Tongue (tissue), 1 donor: ENCODE measurements at regions not wholly inside any gene's neighbourhood (a gene's known extent, or its start where the extent isn't known, plus 50 kb on each side); places are given as distances from the start of the nearest gene placed in this dataset.
"Not testable (repeated sequence)": the region's sequence is repeated elsewhere in the genome, so short reads cannot be mapped to it uniquely, and the experiment has no call there.

Experiments
- DNase-seq: peaks from one replicate; pipeline ENCODE4 v3.0.0-alpha.2; 2015

GRCh38 chr14:82836256-82836950, 1302.8 kb upstream of the SEL1L start:
- no peak for DNase-seq

- DNase-seq = no peak
These were observed 1304.0 kb upstream of the SEL1L start for GRCh38 chr14:82837611-82838140.

- DNase-seq = no peak
These were observed 1316.9 kb upstream of the SEL1L start for GRCh38 chr14:82850576-82850975.

DNA sequence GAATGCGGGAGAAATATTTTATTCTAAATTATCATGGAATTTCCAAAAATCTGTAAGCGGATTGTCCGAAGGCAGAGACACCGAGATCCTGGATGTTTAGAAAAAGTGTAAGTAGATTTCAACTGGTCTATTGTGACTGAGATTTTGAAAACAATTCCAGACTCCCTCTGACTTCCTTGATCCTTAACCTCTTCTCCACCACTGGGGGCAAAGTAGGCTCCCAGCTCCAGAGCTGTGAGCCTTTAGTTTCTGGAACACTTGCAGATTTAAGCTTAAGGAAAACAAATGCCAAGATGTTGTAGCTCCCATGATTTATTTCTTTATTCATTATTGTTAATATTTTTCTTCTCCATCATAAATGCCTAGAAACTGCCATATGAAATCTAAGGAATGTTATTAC, 1320.5 kb upstream of the SEL1L start:
- no peak for DNase-seq

DNA sequence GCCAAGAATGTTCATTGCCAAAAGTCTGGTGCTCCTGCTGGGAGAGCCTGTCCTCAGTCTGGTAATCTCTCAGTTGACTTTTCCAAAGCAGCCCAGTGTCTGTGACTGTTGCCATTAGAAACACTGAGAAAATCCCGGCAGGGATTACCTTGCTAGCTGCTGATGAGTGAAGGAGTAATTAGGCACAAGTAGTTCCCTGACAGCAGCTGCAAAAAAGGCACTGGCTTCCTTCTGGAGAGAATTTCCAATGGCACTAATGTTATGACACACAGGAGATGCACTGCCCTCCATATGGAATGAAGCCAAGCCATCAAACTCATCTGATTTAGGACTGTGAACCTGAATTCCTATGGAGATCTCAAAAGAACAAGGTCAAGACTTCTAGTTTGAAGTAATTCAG, 1321.2 kb upstream of the SEL1L start:
- DNase-seq = peak; percentile 63

- peak; percentile 63 for DNase-seq
These were observed 1322.3 kb upstream of the SEL1L start for GRCh38 chr14:82855912-82856391.

- DNase-seq = no peak
These were observed 1327.7 kb upstream of the SEL1L start for GRCh38 chr14:82861313-82861712.

GRCh38 chr14:82872494-82872893, 1338.8 kb upstream of the SEL1L start:
- DNase-seq = no peak

DNA sequence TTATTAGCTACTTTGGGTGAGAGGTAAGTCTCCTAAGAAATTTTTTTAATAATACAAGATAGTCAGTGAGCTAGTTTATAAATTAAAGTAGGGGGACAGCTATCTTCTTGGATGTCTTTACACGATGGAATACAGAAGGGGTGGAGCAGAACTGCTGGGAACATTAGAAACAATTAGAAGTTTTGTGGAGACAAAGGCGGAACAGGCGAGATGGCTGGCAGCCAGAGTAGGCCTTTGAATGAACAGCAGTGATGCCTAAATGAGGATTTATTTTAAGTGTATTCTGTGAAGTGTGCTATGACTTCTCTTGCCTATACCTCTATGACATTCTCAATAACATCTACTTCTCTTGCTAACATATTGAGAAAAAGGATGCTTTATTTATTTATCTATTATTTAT, 1345.3 kb upstream of the SEL1L start:
- no peak for DNase-seq

GRCh38 chr14:82879949-82880535, 1346.4 kb upstream of the SEL1L start:
- DNase-seq = peak; percentile 45

GRCh38 chr14:82886670-82887069, 1353.0 kb upstream of the SEL1L start:
- no peak for DNase-seq

DNA sequence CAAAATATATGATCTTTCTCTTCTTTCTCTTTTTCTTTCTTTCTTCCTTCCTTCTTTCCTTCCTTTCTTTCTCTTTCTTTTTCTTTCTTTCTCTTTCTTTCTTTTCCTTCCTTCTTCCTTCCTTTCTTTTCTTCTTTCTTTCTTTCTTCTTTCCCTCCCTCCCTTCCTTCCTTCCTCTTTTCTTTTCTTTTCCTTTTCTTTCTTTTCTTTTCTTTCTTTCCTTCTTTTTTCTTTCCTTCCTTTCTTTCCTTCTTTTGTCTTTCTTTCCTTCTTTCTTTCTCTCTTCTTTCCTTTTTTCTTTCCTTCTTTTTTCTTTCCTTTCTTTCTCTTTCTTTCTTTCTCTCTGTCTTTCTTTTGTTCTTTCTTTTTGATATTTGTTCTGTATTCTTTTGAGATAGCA, 1356.0 kb upstream of the SEL1L start:
- DNase-seq = no peak

DNA sequence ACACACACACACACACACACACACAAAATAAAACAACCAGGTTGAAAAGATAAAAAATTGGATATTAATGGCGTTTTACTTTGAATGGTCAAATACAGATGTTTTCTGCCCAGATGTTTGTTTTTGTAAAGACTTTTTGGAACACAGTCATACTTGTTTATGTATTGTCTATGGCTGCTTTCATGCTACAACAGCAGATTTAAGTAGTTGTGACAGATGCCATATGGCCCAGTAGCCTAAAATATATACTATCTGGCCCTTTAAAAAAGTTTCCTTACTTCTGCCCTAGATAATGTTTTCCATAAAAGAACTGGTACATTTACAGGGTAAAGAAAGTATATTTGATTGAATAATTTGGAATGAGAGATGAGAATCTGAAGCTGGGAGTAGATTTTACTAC, 1362.8 kb upstream of the SEL1L start:
- DNase-seq = no peak

- DNase-seq = no peak
These were observed 1364.0 kb upstream of the SEL1L start for GRCh38 chr14:82897469-82898308.

DNA sequence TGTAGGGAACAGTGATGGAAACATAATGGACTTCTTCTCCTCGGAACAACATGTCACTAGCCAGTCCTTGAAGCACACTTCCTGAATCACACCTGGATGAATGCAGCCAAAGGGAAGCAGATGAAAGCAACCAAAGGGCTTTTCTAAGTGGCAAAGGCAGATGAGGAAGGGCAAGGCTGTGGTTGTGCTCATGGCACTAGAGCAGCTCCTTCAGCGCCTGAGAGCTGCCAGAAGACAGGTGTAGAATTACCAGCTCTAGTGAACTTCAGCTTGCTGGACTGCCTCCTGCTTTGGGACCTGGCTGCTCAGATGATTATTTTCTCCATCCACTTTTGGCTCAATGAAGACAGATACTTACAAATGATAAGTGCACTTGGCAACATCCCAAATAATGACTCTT, 1372.1 kb upstream of the SEL1L start:
- DNase-seq = no peak

DNA sequence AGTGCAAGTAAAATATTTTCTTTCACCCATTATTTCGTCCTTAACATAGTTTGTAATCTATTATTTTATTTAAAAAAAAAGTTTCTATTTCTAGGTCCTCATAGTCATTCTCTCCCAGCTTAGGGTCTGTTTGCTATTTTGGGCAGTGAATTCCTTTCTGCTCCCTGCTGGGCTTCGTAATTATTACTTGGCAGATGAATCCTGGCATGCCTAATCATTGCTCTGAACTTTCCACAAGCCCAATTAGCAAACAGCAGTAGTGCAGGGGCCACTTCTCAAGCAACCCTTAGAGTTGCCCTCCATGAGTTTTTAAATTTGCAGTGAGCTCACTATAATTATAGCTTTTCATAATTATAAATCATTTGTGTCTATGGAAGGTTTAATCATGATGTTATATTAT, 1378.3 kb upstream of the SEL1L start:
- DNase-seq = peak; percentile 18

GRCh38 chr14:82913396-82913795, 1379.7 kb upstream of the SEL1L start:
- DNase-seq = no peak

- DNase-seq = peak; percentile 19
These were observed 1381.7 kb upstream of the SEL1L start for GRCh38 chr14:82915381-82915780.

GRCh38 chr14:82935691-82936090, 1402.0 kb upstream of the SEL1L start:
- no peak for DNase-seq

DNA sequence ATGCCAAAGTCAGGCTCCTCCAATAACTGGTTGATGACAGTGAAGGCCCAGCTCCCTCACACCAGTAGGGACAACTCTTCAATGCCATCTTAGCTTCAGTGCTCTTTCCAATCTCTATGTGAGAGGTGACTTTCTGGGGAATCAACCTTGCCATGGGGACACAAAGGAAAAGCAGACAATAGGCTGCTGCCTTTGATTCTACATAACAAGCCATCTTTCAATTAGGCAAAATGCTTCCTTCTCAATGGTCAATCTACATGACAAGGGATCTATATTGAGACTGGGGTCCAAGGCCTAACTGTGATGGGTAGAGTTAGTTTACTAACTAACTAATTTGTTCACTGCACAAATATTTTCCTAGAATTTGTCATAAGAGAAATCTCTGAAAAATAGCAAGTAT, 1417.5 kb upstream of the SEL1L start:
- no peak for DNase-seq

- DNase-seq = no peak
These were observed 1430.1 kb upstream of the SEL1L start for GRCh38 chr14:82963756-82964155.

DNA sequence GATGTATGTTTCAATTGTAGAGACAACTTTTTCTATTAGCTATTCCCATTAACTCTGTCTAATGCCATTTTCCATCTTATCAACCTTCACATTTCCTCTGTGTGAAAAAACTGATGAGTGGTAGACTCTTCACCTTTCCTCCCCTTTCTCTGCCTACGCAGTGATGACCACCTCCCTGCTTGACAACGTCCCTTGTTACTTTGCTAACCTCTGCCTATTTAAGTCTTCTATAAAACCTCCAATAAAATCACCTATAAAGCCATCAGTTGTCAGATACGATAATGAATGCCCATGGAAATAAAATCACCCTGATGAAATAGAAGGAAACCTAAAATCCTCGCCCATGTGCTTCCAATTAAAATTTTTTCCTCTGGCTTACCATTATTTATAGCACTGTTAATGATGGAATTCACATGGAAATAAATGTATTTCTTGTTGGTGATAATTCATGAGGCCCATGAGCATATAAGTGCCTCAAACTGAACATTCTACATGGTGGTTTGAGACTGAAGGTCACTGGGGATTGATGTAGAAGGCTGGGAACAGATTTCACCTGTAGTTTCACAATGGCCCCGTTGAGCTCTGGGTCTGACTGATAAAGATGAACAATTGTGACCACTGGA, 1454.0 kb upstream of the SEL1L start:
- DNase-seq = no peak

DNA sequence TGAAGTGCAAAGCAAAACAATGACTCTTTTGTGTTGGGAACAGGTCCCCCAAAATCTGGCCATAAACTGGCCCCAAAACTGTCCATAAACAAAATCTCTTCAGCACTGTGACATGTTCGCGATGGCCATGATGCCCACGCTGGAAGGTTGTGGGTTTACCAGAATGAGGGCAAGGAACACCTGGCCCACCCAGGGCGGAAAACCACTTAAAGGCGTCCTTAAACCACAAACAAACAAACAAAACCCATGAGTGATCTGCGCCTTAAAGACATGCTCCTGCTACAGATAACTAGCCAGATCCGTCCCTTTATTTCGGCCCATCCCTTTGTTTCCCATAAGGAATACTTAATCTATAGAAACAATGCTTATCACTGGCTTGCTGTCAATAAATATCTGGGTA, 1460.9 kb upstream of the SEL1L start:
- DNase-seq = not testable (repeated sequence)
